HepG2 (cell line): ENCODE measurements at regions not wholly inside any gene's neighbourhood (a gene's known extent, or its start where the extent isn't known, plus 50 kb on each side); places are given as distances from the start of the nearest gene placed in this dataset.

Experiments used
- ATAC-seq: fragments of 200-7000 bp; cut with Tn5 transposase; 3 replicates; pipeline ENCODE4 v1.9.1; 2020; ENCODE audit warnings: mild to moderate bottlenecking, moderate library complexity
- BruUV-seq: library from RNA; stranded (reverse); fragments of 400-500 nt; replicated peaks from 2 replicates; lab custom pipeline; 2021; lab: Mats Ljungman, UMichigan
- CTCF ChIA-PET: fragments of 300-600 bp; formaldehyde crosslinking; extraction: SDS; loops from one replicate; lab custom pipeline; 2021; ENCODE audit warnings: low total read pairs, inconsistent platforms, low intra/inter-chr PET ratio; lab: Yijun Ruan, JAX
- POLR2A ChIA-PET: fragments of 350-600 bp; sonication (Branson Sonifier 250); formaldehyde crosslinking; loops from one replicate; lab custom pipeline; 2020; ENCODE audit warnings: antibody characterized with exemption, inconsistent platforms; lab: Yijun Ruan, JAX
- DNase-seq: peaks from one replicate; pipeline ENCODE4 v3.0.0-alpha.2; 2015; ENCODE audit warnings: low spot score
- FAIRE-seq: peaks from 3 replicates; lab custom pipeline; 2011; peaks lifted over from hg19 to GRCh38; lab: Jason Lieb, UNC
- H2AFZ ChIP-seq: one replicate; pipeline ENCODE4 v1.6.1; 2011; ENCODE audit warnings: low read length, inconsistent platforms
- H3K27ac ChIP-seq: fragments of 300-600 bp; 3 replicates; pipeline ENCODE4 v1.8.0; 2011; ENCODE audit warnings: mixed run types, mild to moderate bottlenecking, mixed read lengths, low read length, inconsistent platforms; ENCODE audit not compliant: insufficient read depth; ENCODE audit errors: extremely low read length
- H3K27me3 ChIP-seq, 2 experiments: fragments of 200-600 bp in 1 of 2; 2 replicates in 1 of 2; 3 replicates in 1 of 2; pipeline versions ENCODE4 v1.6.0 to v1.8.0; 2011; ENCODE audit warnings: low read length in 2 of 2, mild to moderate bottlenecking in 2 of 2, moderate library complexity in 2 of 2, inconsistent platforms in 1 of 2; ENCODE audit not compliant: insufficient read depth in 2 of 2, control insufficient read depth in 1 of 2
- H3K36me3 ChIP-seq, 2 experiments: fragments of 200-600 bp in 1 of 2; replicated peaks in 1 of 2; 2 replicates in 1 of 2; 3 replicates in 1 of 2; pipeline versions ENCODE4 v1.5.1 to v1.8.0; 2011; ENCODE audit warnings: low read length in 2 of 2, inconsistent platforms in 1 of 2; ENCODE audit not compliant: insufficient read depth in 2 of 2, control insufficient read depth in 1 of 2
- H3K4me1 ChIP-seq: 2 replicates; pipeline ENCODE4 v1.5.1; 2012; ENCODE audit warnings: low read length, inconsistent platforms; ENCODE audit not compliant: insufficient read depth
- H3K4me2 ChIP-seq: 2 replicates; pipeline ENCODE4 v1.6.0; 2011; ENCODE audit warnings: low read depth, low read length, inconsistent platforms
- H3K4me3 ChIP-seq, 3 experiments: fragments of 200-600 bp in 1 of 3; sonication (generic), shearing (Covaris generic) in 1 of 3; replicated peaks in 1 of 3; 2 replicates each; pipeline ENCODE4 v1.5.1; 2011 to 2016; ENCODE audit warnings: low read length in 3 of 3, inconsistent platforms in 2 of 3, low read depth in 2 of 3, mild to moderate bottlenecking in 2 of 3, control low read depth in 1 of 3, mixed read lengths in 1 of 3; ENCODE audit not compliant: insufficient read depth in 1 of 3
- H3K79me2 ChIP-seq: one replicate; pipeline ENCODE4 v1.6.1; 2011; ENCODE audit warnings: low read length, inconsistent platforms; ENCODE audit not compliant: insufficient read depth
- H3K9ac ChIP-seq: 2 replicates; pipeline ENCODE4 v1.6.0; 2011; ENCODE audit warnings: mild to moderate bottlenecking, low read depth, low read length, inconsistent platforms; ENCODE audit not compliant: insufficient read depth
- H3K9me3 ChIP-seq: 2 replicates; pipeline ENCODE4 v1.5.1; 2012; ENCODE audit warnings: mild to moderate bottlenecking, low read length
- H4K20me1 ChIP-seq: 2 replicates; pipeline ENCODE4 v1.6.0; 2011; ENCODE audit warnings: inconsistent platforms, mild to moderate bottlenecking, low read length, moderate library complexity; ENCODE audit not compliant: insufficient read depth
- ARNT2 ChIP-seq: sonication (generic); formaldehyde crosslinking; IDR thresholded peaks from 2 replicates; pipeline ENCODE4 v1.8.0; 2022; ENCODE audit warnings: mild to moderate bottlenecking, low read depth, missing genetic modification reagents, moderate library complexity
- BCL6 ChIP-seq: IDR thresholded peaks from 2 replicates; pipeline ENCODE4 v1.6.1; 2016; ENCODE audit warnings: missing genetic modification reagents, missing compliant biosample characterization
- CEBPB ChIP-seq: IDR thresholded peaks from 2 replicates; pipeline ENCODE4 v1.6.1; 2011; ENCODE audit warnings: low read depth, low read length, improper control_type of control experiment, borderline replicate concordance
- HDAC2 ChIP-seq: sonication (generic); formaldehyde crosslinking; IDR thresholded peaks from 2 replicates; pipeline ENCODE4 v1.4.0; 2020; ENCODE audit warnings: missing genetic modification reagents
- HMGA1 ChIP-seq: sonication (generic); formaldehyde crosslinking; conservative IDR thresholded peaks from 2 replicates; pipeline ENCODE4 v1.4.0; 2020; ENCODE audit warnings: missing genetic modification reagents
- PAX8 ChIP-seq: sonication (generic); formaldehyde crosslinking; IDR thresholded peaks from 2 replicates; pipeline ENCODE4 v1.8.0; 2022; ENCODE audit warnings: mild to moderate bottlenecking, missing genetic modification reagents, borderline replicate concordance
- RORA ChIP-seq: sonication (generic); formaldehyde crosslinking; IDR thresholded peaks from 2 replicates; pipeline ENCODE4 v1.5.0; 2020; ENCODE audit warnings: mild to moderate bottlenecking, missing genetic modification reagents, moderate library complexity
- ZNF44 ChIP-seq: sonication (generic); formaldehyde crosslinking; IDR thresholded peaks from 2 replicates; pipeline ENCODE4 v1.5.1; 2020; ENCODE audit warnings: mild to moderate bottlenecking, missing genetic modification reagents
- ZNF446 ChIP-seq: sonication (generic); formaldehyde crosslinking; IDR thresholded peaks from 2 replicates; pipeline ENCODE4 v1.5.0; 2020; ENCODE audit warnings: mild to moderate bottlenecking, missing genetic modification reagents
- ZNF468 ChIP-seq: sonication (generic); formaldehyde crosslinking; IDR thresholded peaks from 2 replicates; pipeline ENCODE4 v1.8.0; 2022; ENCODE audit warnings: mild to moderate bottlenecking, moderate library complexity, missing genetic modification reagents
- ZNF749 ChIP-seq: sonication (generic); formaldehyde crosslinking; IDR thresholded peaks from 2 replicates; pipeline ENCODE4 v1.8.0; 2022; ENCODE audit warnings: mild to moderate bottlenecking, missing genetic modification reagents, moderate library complexity, borderline replicate concordance
- ZNF790 ChIP-seq: sonication (generic); formaldehyde crosslinking; IDR thresholded peaks from 2 replicates; pipeline ENCODE4 v1.8.0; 2022; ENCODE audit warnings: missing genetic modification reagents, mild to moderate bottlenecking, borderline replicate concordance
- ZNF883 ChIP-seq: sonication (generic); formaldehyde crosslinking; IDR thresholded peaks from 2 replicates; pipeline ENCODE4 v1.5.1; 2020; ENCODE audit warnings: mild to moderate bottlenecking, missing genetic modification reagents; ENCODE audit errors: not compliant biosample characterization
- WGBS: methylation state at CpG from one replicate; pipeline ENCODE4 v1.1.6; 2017; ENCODE audit warnings: low lambda C conversion rate; 5-methylcytosine and 5-hydroxymethylcytosine counted together
- in situ Hi-C: cut with HindIII; loops from 2 replicates; pipeline ENCODE4 v1.10.0; 2017; ENCODE audit warnings: low pct_unique_long_range_greater_than_20kb; ENCODE audit not compliant: extremely low pct_ligation_motif_present
- intact Hi-C: fragments of 100-400 bp; cut with micrococcal nuclease; formaldehyde crosslinking; loops from one replicate; pipeline ENCODE4 v1.10.0; 2022; ENCODE audit not compliant: unreplicated experiment
- TF ChIP-seq, protein P1 (sequence below): sonication (generic); formaldehyde crosslinking; IDR thresholded peaks from 2 replicates; pipeline ENCODE4 v1.4.0; 2020; ENCODE audit warnings: mild to moderate bottlenecking, missing genetic modification reagents
- TF ChIP-seq, protein P2 (sequence below): sonication (generic); formaldehyde crosslinking; IDR thresholded peaks from 2 replicates; pipeline ENCODE4 v1.8.0; 2022; ENCODE audit warnings: low read depth, missing genetic modification reagents

DNA sequence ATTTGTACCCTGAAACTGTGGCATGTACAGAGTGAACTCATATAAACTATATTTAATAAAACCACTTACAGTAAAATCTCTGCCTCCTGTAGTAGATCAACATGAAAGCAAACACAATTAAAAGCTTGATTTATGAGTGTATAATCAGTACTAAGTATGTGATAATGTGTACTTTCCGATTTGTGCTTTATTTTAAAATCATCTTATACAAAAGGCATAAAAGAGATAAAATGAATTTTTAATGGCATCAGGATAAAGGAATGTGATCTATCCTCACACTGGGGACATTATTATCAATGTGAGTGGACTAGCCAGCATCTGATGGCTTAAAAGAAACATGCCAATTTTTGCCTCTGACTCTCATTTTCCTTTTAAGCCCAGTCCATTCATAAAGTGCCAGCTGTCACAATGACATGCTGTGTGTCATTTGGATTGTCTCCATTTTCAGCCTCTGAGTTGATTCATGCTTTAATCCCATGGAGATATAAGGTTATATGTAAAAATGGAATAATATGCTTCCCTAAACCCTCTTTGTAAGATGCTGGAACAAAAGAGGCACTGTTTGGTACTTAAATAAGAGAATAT is 831.6 kb upstream of the EYS start:
- no peaks in the 10 kb centered on the region for H3K9me3 ChIP-seq
- no peak overlapping the region for H3K27ac ChIP-seq
- no peak overlapping the region for H3K4me2 ChIP-seq
- H4K20me1 ChIP-seq, result no peaks in the 10 kb centered on the region
- TF ChIP-seq ZNF749, result no peak
- TF ChIP-seq ZNF446, result no peak
- TF ChIP-seq PAX8 (CRISPR knock-in tag), result no peak
- TF ChIP-seq HDAC2 (CRISPR knock-in tag), result no peak
- 2% methylated on average over 1 of the region's 1 CpG for WGBS
- in situ Hi-C loops, result no loop called here
- no peak for DNase-seq
- intact Hi-C loops, result no loop called here
- no peaks in the 10 kb centered on the region for H3K79me2 ChIP-seq
- BruUV-seq, result no TSS peak
- H3K36me3 ChIP-seq, result no peaks in the 10 kb centered on the region
- no peak for ATAC-seq
- ChIA-PET CTCF (no interaction called here), POLR2A (no interaction called here)
- H3K27me3 ChIP-seq, result no peaks in the 10 kb centered on the region
- H3K9ac ChIP-seq, result no peak overlapping the region
- H3K4me1 ChIP-seq, result no peaks in the 10 kb centered on the region
- no peak for FAIRE-seq
- no peak overlapping the region for H2AFZ ChIP-seq
- H3K4me3 ChIP-seq, result no peak overlapping the region

DNA sequence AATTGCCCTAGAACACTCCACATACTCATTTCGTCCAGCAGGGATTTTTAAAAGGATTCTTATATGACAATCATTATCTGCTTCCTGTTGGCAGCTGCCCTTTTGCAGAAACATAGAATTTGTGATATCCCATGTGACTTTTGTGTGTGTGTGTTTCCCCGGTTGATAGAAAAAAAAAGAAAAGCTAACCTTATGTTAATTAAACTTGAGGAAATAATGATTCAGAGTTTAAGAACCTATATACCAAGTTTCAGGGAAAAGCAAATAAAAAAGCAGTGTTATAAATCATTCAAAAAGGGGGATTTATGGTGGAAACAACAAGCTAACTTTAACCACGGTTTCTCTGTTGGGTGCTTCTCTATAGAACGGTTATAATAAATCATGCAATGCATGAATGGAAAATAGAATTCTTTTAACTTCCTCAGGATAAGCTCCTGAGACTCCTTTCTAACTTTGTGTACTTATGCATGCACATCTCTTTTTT is 826.9 kb upstream of the EYS start:
- no TSS peak for BruUV-seq
- in situ Hi-C loops, result no loop called here

More for the DNA sequence above, 826.9 kb upstream of the EYS start:
- no peaks in the 10 kb centered on the region for H3K27me3 ChIP-seq
- no peak overlapping the region for H3K4me2 ChIP-seq
- intact Hi-C loops, result no loop called here
- no peaks in the 10 kb centered on the region for H3K79me2 ChIP-seq
- no peaks in the 10 kb centered on the region for H3K36me3 ChIP-seq
- ChIA-PET POLR2A (no interaction called here), CTCF (no interaction called here)
- TF ChIP-seq, protein P1, sequence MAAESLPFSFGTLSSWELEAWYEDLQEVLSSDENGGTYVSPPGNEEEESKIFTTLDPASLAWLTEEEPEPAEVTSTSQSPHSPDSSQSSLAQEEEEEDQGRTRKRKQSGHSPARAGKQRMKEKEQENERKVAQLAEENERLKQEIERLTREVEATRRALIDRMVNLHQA (CRISPR knock-in tag), result no peak
- TF ChIP-seq RORA (CRISPR knock-in tag) (no peak), HMGA1 (CRISPR knock-in tag) (no peak), ARNT2 (no peak), ZNF883 (CRISPR knock-in tag) (no peak), ZNF44 (CRISPR knock-in tag) (no peak), CEBPB (no peak), ZNF468 (CRISPR knock-in tag) (no peak), BCL6 (CRISPR knock-in tag) (no peak), ZNF790 (CRISPR knock-in tag) (no peak)
- TF ChIP-seq, protein P2, sequence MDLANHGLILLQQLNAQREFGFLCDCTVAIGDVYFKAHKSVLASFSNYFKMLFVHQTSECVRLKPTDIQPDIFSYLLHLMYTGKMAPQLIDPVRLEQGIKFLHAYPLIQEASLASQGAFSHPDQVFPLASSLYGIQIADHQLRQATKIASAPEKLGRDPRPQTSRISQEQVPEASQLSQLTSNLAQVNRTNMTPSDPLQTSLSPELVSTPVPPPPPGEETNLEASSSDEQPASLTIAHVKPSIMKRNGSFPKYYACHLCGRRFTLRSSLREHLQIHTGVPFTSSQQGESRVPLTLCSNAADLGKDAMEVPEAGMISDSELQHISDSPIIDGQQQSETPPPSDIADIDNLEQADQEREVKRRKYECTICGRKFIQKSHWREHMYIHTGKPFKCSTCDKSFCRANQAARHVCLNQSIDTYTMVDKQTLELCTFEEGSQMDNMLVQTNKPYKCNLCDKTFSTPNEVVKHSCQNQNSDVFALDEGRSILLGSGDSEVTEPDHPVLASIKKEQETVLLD, result no peak
- H3K9ac ChIP-seq, result no peak overlapping the region
- H3K27ac ChIP-seq, result no peak overlapping the region
- no peak for FAIRE-seq
- H2AFZ ChIP-seq, result no peak overlapping the region
- H3K4me1 ChIP-seq, result no peaks in the 10 kb centered on the region
- no peak for DNase-seq
- no peak for ATAC-seq
- H3K9me3 ChIP-seq, result no peaks in the 10 kb centered on the region
- WGBS, result 1% methylated on average over 4 of the region's 4 CpGs
- H4K20me1 ChIP-seq, result no peaks in the 10 kb centered on the region
- H3K4me3 ChIP-seq, result no peak overlapping the region
